ENCODE measurements at regions not wholly inside any gene's neighbourhood (a gene's known extent, or its start where the extent isn't known, plus 50 kb on each side); places are given as distances from the start of the nearest gene placed in this dataset.

- Histone ChIP-seq H3K4me3 (no peak overlapping the region), H3K4me1 (no peaks in the 10 kb centered on the region), H3K9me3 (no peaks in the 10 kb centered on the region), H3K27me3 (no peaks in the 10 kb centered on the region), H3K36me3 (no peaks in the 10 kb centered on the region), H3K27ac (no peak overlapping the region)
- intact Hi-C loops (cut with DNase I): no loop called here
- DNase-seq (ENCODE audit: low spot score in 2 of 2): no peak
- no peak for TF ChIP-seq CTCF (IDR thresholded peaks at IDR 0.05)
Observed at GRCh38 chr5:4653475-4653874, 486.7 kb upstream of the ADAMTS16 start.

GRCh38 chr5:4659851-4660250, 480.3 kb upstream of the ADAMTS16 start:
- Histone ChIP-seq H3K9me3 (no peaks in the 10 kb centered on the region), H3K36me3 (no peaks in the 10 kb centered on the region), H3K4me3 (no peak overlapping the region), H3K27me3 (no peaks in the 10 kb centered on the region), H3K27ac (no peak overlapping the region), H3K4me1 (no peaks in the 10 kb centered on the region)
- TF ChIP-seq CTCF (IDR thresholded peaks at IDR 0.05): no peak
- DNase-seq (ENCODE audit: low spot score in 2 of 2): no peak
- intact Hi-C loops (cut with DNase I): no loop called here

GRCh38 chr5:4661326-4661725, 478.8 kb upstream of the ADAMTS16 start:
- Histone ChIP-seq H3K9me3 (no peaks in the 10 kb centered on the region), H3K27me3 (no peaks in the 10 kb centered on the region), H3K36me3 (no peaks in the 10 kb centered on the region), H3K27ac (no peak overlapping the region), H3K4me3 (no peak overlapping the region), H3K4me1 (no peaks in the 10 kb centered on the region)
- intact Hi-C loops (cut with DNase I): no loop called here
- TF ChIP-seq CTCF (IDR thresholded peaks at IDR 0.05): no peak
- no peak for DNase-seq (ENCODE audit: low spot score in 2 of 2)

- no peaks in the 10 kb centered on the region for H3K36me3 ChIP-seq
- H3K27me3 ChIP-seq: no peaks in the 10 kb centered on the region
- H3K4me1 ChIP-seq: no peaks in the 10 kb centered on the region
- intact Hi-C loops (cut with DNase I): no loop called here
- no peak overlapping the region for H3K4me3 ChIP-seq
- no peak overlapping the region for H3K27ac ChIP-seq
- no peak for TF ChIP-seq CTCF (IDR thresholded peaks at IDR 0.05)
- no peaks in the 10 kb centered on the region for H3K9me3 ChIP-seq
- no peak for DNase-seq (ENCODE audit: low spot score in 2 of 2)
Observed at GRCh38 chr5:4661836-4662235, 478.3 kb upstream of the ADAMTS16 start.

- no peak for TF ChIP-seq CTCF (IDR thresholded peaks at IDR 0.05)
- Histone ChIP-seq H3K4me3 (no peak overlapping the region), H3K27me3 (no peaks in the 10 kb centered on the region), H3K36me3 (no peaks in the 10 kb centered on the region), H3K4me1 (no peaks in the 10 kb centered on the region), H3K9me3 (no peaks in the 10 kb centered on the region), H3K27ac (no peak overlapping the region)
- no peak for DNase-seq (ENCODE audit: low spot score in 2 of 2)
- intact Hi-C loops (cut with DNase I): no loop called here
Observed at GRCh38 chr5:4662756-4663155, 477.4 kb upstream of the ADAMTS16 start.

GRCh38 chr5:4665911-4666310, 474.2 kb upstream of the ADAMTS16 start:
- DNase-seq (ENCODE audit: low spot score in 2 of 2): no peak
- Histone ChIP-seq H3K27me3 (no peaks in the 10 kb centered on the region), H3K4me3 (no peak overlapping the region), H3K27ac (no peak overlapping the region), H3K9me3 (no peaks in the 10 kb centered on the region), H3K4me1 (no peaks in the 10 kb centered on the region), H3K36me3 (no peaks in the 10 kb centered on the region)
- intact Hi-C loops (cut with DNase I): no loop called here
- no peak for TF ChIP-seq CTCF (IDR thresholded peaks at IDR 0.05)
